ENCODE measurements at regions not wholly inside any gene's neighbourhood (a gene's known extent, or its start where the extent isn't known, plus 50 kb on each side); places are given as distances from the start of the nearest gene placed in this dataset.
"Not testable (repeated sequence)": the region's sequence is repeated elsewhere in the genome, so short reads cannot be mapped to it uniquely, and the experiment has no call there.

DNA sequence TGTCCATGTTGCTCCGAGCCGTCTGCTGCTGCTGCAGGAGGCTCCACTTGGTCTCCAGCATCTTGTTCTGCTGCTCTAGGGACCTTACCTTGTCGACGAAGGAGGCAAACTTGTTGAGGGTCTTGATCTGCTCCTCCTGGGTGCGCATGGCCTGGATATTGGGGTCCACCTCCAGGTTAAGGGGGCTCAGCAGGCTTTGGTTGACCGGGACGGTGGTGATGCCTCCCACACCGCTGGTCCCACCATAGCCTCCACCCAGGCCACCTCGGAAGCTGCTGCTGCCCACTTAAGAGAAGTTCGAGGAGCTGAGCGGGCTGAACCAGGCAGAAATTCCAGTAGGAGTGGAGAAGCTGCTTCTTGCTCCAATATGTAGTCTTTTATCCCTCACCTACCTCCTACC is 180.7 kb upstream of the SYNPR start:
- DNase-seq (ENCODE audit: low read depth), result no peak

- no peak for DNase-seq (ENCODE audit: low read depth)
Observed at GRCh38 chr3:63116922-63117321, 161.2 kb upstream of the SYNPR start.

DNA sequence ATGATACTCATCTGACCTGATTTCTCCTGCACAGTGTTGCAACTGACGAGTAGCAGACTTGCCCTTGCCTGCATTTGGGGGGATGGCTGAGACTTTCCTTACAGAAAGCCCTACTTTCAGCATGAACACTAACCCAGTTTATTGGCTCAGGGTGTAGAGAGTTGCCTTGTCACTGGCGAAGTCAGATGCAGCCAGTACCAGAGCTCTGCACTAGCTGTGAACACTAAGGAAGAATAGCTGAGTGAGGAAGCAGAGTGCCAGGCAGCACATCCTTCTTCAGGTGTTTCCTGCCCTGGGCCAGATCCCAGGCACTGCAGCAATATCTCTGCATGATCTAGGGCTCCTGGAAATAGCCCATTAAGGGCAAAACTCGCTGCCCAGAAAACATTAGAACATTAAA is 154.0 kb upstream of the SYNPR start:
- no peak for DNase-seq (ENCODE audit: low read depth)

- no peak for DNase-seq (ENCODE audit: low read depth)
Observed at GRCh38 chr3:63126530-63126929, 151.6 kb upstream of the SYNPR start.

- no peak for DNase-seq (ENCODE audit: low read depth)
Observed at GRCh38 chr3:63128380-63128779, 149.7 kb upstream of the SYNPR start.

DNA sequence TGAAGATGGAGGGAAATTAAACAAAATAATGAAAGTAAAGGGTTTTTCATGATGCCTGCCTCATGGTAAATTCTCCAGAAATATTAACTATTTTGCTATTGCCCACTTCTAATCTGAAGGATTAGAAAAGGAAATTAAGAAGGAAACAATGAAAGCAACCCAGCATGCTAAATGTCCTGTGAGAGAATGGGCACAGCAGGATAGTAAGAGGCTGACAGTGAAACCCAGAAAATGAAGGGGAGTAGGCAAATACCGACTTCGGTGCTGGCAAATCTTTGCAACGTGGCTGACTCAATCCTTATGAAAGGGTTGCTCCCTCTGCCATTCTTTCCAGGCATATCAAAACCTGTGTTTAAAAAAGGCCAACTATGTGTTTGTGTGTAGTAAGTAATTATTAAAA is 147.5 kb upstream of the SYNPR start:
- no peak for DNase-seq (ENCODE audit: low read depth)

DNA sequence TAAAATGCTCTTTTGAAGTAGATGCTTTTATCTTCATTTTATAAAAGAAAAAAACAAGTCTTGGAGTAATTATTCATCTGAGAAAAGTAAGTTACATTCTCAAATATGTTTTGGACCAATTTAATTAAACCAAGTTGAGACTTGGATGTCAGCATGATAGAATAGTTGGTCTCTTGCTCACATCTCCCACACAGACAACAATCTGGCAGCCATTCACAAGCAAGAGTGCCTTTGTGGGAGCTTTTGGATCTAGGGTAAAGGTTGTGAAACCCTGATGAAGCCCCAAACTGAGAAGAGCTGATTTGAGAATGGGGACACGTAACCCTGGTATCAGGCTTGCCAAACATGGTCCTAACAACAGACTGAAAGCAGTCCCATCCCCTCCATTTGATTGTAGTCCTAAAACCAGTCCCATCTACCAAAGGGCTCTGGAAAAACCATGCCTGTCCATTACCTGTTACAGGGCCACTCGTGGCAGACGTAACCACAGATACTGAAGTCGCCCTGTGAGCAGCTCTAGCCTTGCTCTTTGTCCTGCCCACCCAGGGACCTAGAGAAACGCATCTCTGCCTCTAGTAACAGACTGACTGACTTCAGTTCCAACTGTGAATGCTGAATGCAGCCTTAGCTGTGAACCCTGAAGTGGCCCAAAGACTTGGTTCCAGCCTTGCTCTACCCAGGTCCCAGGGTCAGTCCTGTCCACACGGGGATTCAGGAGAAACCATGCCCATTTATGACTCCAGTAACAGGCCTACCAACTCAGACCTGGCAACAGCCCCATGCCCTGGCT is 145.5 kb upstream of the SYNPR start:
- no peak for DNase-seq (ENCODE audit: low read depth)

DNA sequence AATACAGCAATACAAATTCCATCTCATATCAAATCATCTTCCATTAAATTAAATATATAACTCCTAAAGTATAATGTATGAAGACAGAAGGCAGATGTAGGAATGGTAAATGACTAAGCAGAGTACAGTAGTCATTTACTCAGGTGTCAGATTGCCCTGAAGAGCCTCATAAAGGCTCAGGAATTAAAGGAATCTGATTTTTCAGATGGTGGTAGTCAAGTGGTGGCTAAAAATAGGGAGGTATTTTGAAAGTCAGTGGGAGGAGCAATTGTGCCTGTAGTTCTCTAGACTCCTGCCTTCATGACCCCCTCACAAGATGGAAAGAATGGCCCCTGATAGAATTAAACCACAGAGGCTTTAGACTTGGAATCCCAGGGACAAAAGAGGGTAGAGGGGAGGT is 142.7 kb upstream of the SYNPR start:
- no peak for DNase-seq (ENCODE audit: low read depth)

DNA sequence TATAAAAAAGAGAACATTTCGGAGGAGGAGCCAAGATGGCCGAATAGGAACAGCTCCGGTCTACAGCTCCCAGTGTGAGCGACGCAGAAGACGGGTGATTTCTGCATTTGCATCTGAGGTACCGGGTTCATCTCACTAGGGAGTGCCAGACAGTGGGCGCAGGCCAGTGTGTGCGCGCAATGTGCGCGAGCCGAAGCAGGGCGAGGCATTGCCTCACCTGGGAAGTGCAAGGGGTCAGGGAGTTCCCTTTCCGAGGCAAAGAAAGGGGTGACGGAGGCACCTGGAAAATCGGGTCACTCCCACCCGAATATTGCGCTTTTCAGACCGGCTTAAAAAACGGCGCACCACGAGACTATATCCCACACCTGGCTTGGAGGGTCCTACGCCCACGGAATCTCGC is 141.9 kb upstream of the SYNPR start:
- not testable (repeated sequence) for DNase-seq (ENCODE audit: low read depth)

DNA sequence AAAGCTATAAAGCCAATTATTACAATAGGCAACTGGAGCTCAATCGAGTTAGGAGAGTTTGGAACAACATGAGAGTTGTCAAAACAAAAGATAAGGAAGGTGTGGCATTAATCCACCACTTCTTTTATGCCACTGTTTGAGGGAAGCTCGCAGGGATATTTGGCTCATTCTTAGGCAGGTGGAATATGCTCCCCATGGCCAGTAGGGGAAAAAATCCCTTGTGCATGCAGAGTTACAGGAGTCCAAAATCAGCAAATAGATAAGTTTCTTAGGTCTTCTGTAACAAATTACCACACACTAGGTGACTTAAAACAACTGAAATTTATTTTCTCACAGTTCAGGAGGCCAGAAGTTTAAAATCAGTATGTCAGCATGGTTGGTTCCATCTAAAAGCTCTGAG is 135.4 kb upstream of the SYNPR start:
- DNase-seq (ENCODE audit: low read depth), result no peak

DNA sequence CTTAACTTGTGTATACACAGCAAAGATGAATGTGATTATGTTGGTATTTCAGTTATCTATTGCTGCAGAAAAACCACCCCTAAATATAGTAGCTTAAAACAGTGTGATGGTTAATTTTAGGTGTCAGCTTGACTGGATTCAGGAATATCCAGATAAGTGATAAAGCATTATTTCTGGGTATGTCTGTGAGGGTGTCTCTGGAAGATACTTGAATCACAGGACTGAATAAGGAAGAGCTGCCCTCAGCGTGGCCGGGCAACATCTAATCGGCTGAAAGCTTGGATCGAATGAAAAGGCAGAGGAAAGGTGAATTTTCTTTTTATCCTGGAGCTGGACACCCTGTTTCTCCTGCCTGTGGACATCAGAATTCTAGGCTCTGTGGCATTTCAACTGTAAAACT is 132.0 kb upstream of the SYNPR start:
- no peak for DNase-seq (ENCODE audit: low read depth)

DNA sequence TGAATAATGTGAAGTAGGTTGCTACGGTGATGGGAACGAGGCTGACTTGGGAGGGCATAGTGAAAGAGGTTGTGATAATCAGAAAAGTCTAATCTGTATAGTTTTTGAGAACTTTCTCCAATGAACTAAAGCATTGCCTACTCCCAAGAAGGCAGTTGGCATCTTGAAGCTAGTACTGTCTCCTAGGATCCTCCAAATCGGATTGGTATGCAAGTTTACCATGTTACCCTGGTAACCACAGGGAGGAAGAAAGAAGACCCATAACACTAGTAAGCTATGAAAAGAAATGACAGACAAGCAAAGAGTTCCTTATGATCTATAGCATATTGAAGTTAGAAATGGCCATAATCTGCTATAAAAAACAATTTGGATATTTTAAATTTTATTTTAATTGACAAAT is 127.2 kb upstream of the SYNPR start:
- DNase-seq (ENCODE audit: low read depth), result no peak

- no peak for DNase-seq (ENCODE audit: low read depth)
Observed at GRCh38 chr3:63151897-63152296, 126.2 kb upstream of the SYNPR start.

GRCh38 chr3:63159764-63160163 is 118.3 kb upstream of the SYNPR start:
- DNase-seq (ENCODE audit: low read depth), result no peak

DNA sequence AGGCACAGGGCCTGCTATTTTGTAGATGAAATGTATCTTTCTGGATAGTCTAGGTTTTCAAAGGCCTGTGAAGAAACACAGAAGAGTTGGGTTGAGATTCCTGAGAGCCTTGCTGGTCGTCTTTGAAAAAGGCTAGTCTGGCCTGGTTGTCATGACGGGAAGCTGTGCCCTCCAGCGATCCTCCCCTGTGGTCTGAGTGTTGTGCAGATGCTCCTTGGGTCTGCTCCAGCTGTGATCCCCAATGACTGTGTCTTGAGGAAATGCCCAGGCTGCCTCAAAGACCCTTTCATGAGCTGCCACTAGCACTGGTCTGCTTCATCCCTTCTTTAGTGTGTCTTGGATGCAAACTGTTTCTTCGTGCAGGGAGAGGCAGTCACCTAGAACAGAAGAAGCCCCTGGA is 111.0 kb upstream of the SYNPR start:
- DNase-seq (ENCODE audit: low read depth), result no peak

DNA sequence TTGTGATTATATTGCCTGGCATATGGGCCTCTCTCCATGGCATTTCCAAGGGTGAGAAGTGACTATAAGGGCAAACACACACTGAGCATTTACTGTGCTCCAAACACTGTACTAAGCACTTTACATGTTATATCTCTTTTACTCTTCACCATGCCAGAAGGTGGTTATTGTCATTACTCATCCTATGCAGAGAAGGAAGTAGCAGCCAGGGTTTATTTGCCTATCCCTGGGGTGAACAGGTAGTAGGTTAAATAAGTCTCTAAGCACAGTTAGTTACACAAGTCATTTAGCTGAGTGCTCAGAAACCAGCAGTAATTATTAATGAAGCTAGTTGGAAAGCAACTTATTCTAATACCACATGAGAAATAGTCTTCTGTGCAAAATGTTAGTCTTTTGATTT is 109.9 kb upstream of the SYNPR start:
- no peak for DNase-seq (ENCODE audit: low read depth)

- DNase-seq (ENCODE audit: low read depth), result no peak
Observed at GRCh38 chr3:63179862-63180522, 98.1 kb upstream of the SYNPR start.

GRCh38 chr3:63192248-63192647 is 85.9 kb upstream of the SYNPR start:
- DNase-seq (ENCODE audit: low read depth), result no peak

GRCh38 chr3:63193647-63194046 is 84.5 kb upstream of the SYNPR start:
- DNase-seq (ENCODE audit: low read depth), result peak; percentile 24

DNA sequence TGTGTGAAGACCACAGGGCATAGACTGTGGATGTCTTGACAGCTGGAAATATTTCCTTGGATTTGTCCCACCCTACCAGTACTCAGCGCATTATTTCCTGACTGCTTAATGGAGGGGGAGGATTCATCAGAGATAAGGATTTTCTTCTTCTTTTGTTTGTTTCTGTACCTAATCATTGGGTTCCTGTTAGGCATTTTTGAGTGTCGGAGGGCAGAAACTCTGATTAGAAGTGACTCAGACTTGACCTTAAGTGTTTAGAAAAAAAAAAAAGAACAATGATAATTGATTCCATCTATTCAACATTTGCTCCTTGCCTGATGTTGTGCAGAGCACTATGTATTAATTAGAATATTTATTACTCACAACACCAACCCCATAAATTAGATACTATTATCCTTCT is 78.5 kb upstream of the SYNPR start:
- DNase-seq (ENCODE audit: low read depth), result no peak

DNA sequence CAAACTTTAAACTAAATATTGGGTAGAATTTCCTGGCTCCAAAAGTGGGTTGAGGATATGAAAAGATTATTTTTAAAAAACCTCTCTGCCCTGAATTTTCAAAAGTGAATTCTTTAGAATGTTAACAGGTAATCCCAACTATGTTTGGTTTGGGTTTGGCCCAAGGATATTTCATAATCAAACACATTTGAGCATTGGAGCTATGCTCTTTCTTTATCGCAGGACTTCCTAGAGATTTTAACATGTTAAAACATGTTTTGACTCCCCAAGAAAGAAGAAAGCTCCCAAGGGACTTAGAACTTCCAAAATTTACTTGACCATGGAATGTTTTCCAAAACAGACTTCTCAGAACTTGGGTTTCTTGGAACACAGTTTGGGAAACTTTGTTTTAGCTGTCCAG is 75.6 kb upstream of the SYNPR start:
- peak; percentile 8 for DNase-seq (ENCODE audit: low read depth)

GRCh38 chr3:63207066-63207590 is 71.0 kb upstream of the SYNPR start:
- DNase-seq (ENCODE audit: low read depth), result no peak

DNA sequence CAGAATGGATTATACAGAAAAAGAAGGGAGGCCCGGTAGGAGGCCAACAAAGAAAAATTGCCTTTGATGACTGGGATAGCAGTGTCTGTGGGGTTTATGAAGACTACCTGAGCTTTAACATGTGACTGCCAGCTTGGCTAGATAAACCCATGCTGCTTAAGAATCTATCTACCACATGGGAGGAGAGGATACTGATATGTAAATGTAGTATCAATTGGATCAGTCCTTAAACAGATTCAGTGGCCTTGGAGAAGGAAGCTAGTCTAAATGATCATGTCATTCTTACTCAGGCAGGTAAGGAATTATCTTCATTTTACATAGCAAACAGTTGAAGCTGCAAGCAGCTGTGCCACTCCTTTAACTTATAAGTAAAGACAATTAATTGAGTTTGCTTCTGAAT is 50.0 kb upstream of the SYNPR start:
- no peak for DNase-seq (ENCODE audit: low read depth)

Data from iris pigment epithelial cell (primary cell).